ENCODE measurements at regions not wholly inside any gene's neighbourhood (a gene's known extent, or its start where the extent isn't known, plus 50 kb on each side); places are given as distances from the start of the nearest gene placed in this dataset.

- TF ChIP-seq, protein P1, sequence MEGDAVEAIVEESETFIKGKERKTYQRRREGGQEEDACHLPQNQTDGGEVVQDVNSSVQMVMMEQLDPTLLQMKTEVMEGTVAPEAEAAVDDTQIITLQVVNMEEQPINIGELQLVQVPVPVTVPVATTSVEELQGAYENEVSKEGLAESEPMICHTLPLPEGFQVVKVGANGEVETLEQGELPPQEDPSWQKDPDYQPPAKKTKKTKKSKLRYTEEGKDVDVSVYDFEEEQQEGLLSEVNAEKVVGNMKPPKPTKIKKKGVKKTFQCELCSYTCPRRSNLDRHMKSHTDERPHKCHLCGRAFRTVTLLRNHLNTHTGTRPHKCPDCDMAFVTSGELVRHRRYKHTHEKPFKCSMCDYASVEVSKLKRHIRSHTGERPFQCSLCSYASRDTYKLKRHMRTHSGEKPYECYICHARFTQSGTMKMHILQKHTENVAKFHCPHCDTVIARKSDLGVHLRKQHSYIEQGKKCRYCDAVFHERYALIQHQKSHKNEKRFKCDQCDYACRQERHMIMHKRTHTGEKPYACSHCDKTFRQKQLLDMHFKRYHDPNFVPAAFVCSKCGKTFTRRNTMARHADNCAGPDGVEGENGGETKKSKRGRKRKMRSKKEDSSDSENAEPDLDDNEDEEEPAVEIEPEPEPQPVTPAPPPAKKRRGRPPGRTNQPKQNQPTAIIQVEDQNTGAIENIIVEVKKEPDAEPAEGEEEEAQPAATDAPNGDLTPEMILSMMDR (IDR thresholded peaks at IDR 0.05; ENCODE audit: poor library complexity, severe bottlenecking), result peak; percentile 97
- H3K36me3 ChIP-seq (ENCODE audit: low read depth), result no peaks in the 10 kb centered on the region
- DNase-seq (ENCODE audit: low spot score), result peak; percentile 44
- no peaks in the 10 kb centered on the region for H3K4me1 ChIP-seq (ENCODE audit: insufficient read depth, poor library complexity, severe bottlenecking)
- no peak overlapping the region for H3K4me3 ChIP-seq (ENCODE audit: severe bottlenecking)
- no peaks in the 10 kb centered on the region for H3K27me3 ChIP-seq (ENCODE audit: insufficient read depth, poor library complexity, severe bottlenecking)
- no peaks in the 10 kb centered on the region for H3K9me3 ChIP-seq (ENCODE audit: severe bottlenecking)
- no peak overlapping the region for H3K27ac ChIP-seq (ENCODE audit: poor library complexity, severe bottlenecking)
- ATAC-seq (ENCODE audit: low read depth), result peak; percentile 89
These were observed 673.1 kb downstream of the KCNA4 start for GRCh38 chr11:29343465-29344333.

DNA sequence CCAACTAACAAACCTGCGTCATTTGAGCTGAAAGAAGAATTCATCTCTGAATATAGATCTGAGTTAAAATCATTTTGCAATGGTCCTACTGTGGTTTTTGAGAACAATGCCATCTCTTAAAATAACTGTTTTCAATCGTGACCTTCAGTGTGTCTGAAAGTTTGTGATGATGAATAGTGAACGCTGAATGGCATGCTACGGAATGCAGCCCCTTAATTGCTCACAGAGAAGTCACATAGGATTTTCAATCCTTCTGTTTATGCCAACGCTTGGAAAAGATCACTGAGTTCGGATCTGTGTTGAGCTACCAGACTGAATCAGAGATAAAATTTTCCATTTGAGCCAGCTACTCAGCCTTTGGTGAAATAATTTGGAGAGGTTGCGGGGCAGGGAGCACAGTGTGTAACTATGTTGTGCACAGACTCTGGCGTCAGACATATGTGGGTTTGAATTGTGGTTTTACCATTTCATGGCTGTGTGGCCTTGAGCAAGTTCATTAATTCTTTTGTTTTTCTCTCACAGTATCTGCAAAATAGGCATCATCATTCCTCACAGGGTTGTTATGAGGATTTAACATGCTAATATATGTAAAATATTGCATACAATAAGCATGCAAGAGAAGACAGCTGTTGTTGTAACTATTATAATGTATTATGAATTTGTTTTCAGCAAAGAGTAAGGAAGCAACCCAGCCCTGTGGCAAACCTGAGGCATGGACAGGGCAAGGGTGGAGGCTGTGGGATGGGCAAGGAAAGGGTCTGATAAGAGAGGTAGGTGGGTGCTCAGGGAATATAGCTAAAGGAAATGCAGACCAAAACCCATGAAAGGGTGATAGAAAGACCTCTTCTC lies 679.9 kb downstream of the KCNA4 start:
- ATAC-seq (ENCODE audit: low read depth) (no peak), DNase-seq (ENCODE audit: low spot score) (no peak)
- H3K9me3 ChIP-seq (ENCODE audit: severe bottlenecking), result no peaks in the 10 kb centered on the region
- TF ChIP-seq, protein P1 (IDR thresholded peaks at IDR 0.05; ENCODE audit: poor library complexity, severe bottlenecking), result no peak
- H3K4me1 ChIP-seq (ENCODE audit: insufficient read depth, poor library complexity, severe bottlenecking), result no peaks in the 10 kb centered on the region
- no peak overlapping the region for H3K27ac ChIP-seq (ENCODE audit: poor library complexity, severe bottlenecking)
- H3K4me3 ChIP-seq (ENCODE audit: severe bottlenecking), result no peak overlapping the region
- no peaks in the 10 kb centered on the region for H3K36me3 ChIP-seq (ENCODE audit: low read depth)
- no peaks in the 10 kb centered on the region for H3K27me3 ChIP-seq (ENCODE audit: insufficient read depth, poor library complexity, severe bottlenecking)

GRCh38 chr11:29334776-29335130 lies 682.1 kb downstream of the KCNA4 start:
- no peak overlapping the region for H3K27ac ChIP-seq (ENCODE audit: poor library complexity, severe bottlenecking)
- no peaks in the 10 kb centered on the region for H3K36me3 ChIP-seq (ENCODE audit: low read depth)
- no peak for ATAC-seq (ENCODE audit: low read depth)
- DNase-seq (ENCODE audit: low spot score), result no peak
- H3K9me3 ChIP-seq (ENCODE audit: severe bottlenecking), result no peaks in the 10 kb centered on the region
- no peaks in the 10 kb centered on the region for H3K27me3 ChIP-seq (ENCODE audit: insufficient read depth, poor library complexity, severe bottlenecking)
- peaks cover under 1% of the 10 kb centered on the region for H3K4me1 ChIP-seq (ENCODE audit: insufficient read depth, poor library complexity, severe bottlenecking)
- H3K4me3 ChIP-seq (ENCODE audit: severe bottlenecking), result no peak overlapping the region
- TF ChIP-seq, protein P1 (IDR thresholded peaks at IDR 0.05; ENCODE audit: poor library complexity, severe bottlenecking), result no peak

DNA sequence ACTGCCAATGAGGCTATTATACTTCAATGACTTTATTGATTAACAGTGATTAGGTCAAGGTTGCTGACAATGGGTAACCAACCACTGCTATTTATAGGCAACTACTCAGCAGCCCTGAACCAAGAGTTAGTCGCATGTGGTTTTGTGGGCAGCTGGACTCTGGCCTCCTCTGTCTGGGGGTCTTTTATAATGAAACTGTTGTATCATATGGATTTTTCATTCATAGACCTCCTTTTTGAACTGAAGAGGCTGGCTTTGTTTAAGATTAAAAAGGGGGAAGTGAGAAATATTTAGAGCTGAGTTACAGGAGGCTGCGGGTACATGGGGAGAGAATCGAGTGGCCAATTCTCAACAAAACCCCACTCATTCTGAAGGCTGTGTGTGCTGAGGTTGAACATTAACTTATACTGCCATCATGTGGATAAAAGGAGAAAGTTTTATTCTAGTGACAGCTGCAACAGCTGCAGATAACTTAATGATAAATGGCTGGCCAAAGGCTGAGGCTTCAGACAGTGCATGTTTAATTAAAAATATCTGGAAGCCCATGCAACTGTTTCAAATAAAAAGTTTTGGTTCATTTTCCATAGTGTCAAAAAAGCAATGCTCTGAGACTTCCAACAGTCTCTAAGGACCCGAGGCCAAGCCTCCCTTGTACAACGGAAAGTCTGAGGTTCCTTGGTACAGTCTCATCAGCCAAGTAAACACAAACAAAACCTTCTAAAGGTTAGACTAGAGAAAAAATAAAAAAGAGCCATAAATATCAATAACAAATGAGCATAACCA lies 682.6 kb downstream of the KCNA4 start:
- Histone ChIP-seq H3K4me1 (ENCODE audit: insufficient read depth, poor library complexity, severe bottlenecking) (peaks cover 6% of the 10 kb centered on the region), H3K27ac (ENCODE audit: poor library complexity, severe bottlenecking) (no peak overlapping the region), H3K9me3 (ENCODE audit: severe bottlenecking) (no peaks in the 10 kb centered on the region), H3K27me3 (ENCODE audit: insufficient read depth, poor library complexity, severe bottlenecking) (no peaks in the 10 kb centered on the region), H3K4me3 (ENCODE audit: severe bottlenecking) (no peak overlapping the region), H3K36me3 (ENCODE audit: low read depth) (no peaks in the 10 kb centered on the region)
- DNase-seq (ENCODE audit: low spot score) (no peak), ATAC-seq (ENCODE audit: low read depth) (peak; percentile 69; the same call in 2 of the 3 replicates)
- TF ChIP-seq, protein P1 (IDR thresholded peaks at IDR 0.05; ENCODE audit: poor library complexity, severe bottlenecking), result peak; percentile 69

All from RWPE2 (cell line).